GM19372 (cell line): ENCODE measurements at regions not wholly inside any gene's neighbourhood (a gene's known extent, or its start where the extent isn't known, plus 50 kb on each side); places are given as distances from the start of the nearest gene placed in this dataset.
"Not testable (repeated sequence)": the region's sequence is repeated elsewhere in the genome, so short reads cannot be mapped to it uniquely, and the experiment has no call there.

Experiments used
- ATAC-seq: cut with Tn5 transposase; IDR thresholded peaks from one replicate; pipeline ENCODE4 v1.9.1; 2021; ENCODE audit warnings: mild to moderate bottlenecking, low read depth, moderate library complexity; ENCODE audit not compliant: unreplicated experiment

DNA sequence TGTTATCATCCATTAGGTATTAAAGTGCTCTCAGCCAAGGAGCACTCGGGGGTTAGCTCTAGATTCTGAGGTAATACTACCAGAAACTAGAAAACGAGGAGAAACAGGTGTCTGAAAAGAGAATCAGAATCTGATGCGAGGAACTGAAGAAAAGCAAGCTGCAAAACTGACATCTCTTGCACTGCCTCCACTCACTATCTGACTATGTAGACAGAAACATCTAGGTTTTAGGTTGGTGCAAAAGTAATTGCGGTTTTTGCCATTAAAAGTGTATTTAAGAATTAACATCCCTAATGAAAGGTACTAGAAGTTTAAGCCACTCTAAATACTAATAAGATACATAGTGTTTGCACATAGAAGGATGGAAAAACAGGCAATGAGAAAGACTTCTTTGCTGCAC, 334.4 kb downstream of the GOLGA6L6 start:
- ATAC-seq = not testable (repeated sequence)

DNA sequence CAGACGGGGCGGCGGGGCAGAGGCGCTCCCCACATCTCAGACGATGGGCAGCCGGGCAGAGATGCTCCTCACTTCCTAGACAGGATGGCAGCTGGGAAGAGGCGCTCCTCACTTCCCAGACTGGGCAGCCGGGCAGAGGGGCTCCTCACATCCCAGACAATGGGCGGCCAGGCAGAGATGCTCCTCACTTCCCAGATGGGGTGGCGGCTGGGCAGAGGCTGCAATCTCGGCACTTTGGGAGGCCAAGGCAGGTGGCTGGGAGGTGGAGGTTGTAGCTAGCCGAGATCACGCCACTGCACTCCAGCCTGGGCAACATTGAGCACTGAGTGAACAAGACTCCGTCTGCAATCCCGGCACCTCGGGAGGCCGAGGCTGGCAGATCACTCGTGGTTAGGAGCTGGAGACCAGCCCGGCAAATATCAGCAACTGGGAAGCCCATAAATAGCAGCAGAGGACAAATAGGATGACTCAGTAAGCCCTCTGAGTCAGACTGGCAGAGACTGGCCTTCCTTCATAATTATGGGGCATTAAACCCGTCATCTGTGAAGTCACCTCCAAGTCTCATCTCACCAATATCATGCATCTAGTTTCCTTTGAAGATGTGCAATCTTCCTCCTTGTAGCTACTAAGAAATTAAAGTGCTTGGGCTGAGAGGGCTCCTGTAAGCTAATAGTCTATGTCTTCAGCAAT, 337.3 kb downstream of the GOLGA6L6 start:
- not testable (repeated sequence) for ATAC-seq

DNA sequence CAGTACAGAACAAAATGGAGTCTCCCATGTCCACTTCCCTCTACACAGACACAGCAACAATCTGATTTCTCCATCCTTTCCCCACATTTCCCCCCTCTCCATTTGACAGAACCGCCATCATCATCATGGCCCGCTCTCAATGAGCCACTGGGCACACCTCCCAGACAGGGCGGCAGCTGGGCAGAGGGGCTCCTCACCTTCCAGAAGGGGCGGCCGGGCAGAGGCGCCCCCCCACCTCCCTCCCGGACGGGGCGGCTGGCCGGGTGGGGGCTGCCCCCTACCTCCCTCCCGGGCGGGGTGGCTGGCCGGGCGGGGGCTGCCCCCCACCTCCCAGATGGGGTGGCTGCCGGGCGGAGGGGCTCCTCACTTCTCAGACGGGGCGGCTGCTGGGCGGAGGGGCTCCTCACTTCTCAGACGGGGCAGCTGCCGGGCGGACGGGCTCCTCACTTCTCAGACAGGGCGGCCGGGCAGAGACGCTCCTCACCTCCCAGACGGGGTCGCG, 337.9 kb downstream of the GOLGA6L6 start:
- ATAC-seq = not testable (repeated sequence)

GRCh38 chr15:20194591-20195198, 346.9 kb downstream of the GOLGA6L6 start:
- not testable (repeated sequence) for ATAC-seq

- ATAC-seq = peak; percentile 66
Measured at GRCh38 chr15:20192982-20193929, 348.3 kb downstream of the GOLGA6L6 start.

DNA sequence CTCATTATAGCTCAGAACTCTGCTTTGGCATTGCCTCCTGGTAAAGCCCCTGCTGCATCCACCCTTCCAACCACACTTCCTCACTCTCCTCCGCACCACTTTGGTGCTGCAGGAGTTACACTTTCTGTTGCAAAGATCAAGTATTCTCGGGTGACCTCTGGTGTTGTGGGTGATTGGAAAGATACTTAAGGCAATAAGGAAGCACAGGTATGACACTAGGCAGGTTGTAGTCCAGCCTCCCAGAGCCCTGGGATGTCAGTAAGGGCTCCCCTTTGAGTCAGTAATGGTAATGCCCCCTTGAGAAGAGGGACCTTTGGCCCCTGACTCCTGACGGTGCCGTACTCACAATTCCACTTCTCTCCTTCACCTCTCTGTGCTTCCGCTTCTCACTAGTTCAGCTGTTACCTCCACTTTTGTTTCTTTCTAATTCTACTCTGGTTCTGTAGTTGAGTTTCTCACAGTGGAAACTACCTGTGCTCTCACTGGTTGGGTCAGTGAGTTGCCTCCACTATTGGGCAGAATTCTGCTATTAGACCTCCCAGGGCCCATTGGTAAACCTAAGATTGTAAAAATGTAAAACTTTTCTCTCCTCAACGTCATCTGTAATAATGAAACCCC, 350.0 kb downstream of the GOLGA6L6 start:
- ATAC-seq = not testable (repeated sequence)

- ATAC-seq = not testable (repeated sequence)
Measured at GRCh38 chr15:20188611-20189010, 353.0 kb downstream of the GOLGA6L6 start.

GRCh38 chr15:20187370-20188355, 353.9 kb downstream of the GOLGA6L6 start:
- not testable (repeated sequence) for ATAC-seq

GRCh38 chr15:20184879-20185278, 356.7 kb downstream of the GOLGA6L6 start:
- ATAC-seq = not testable (repeated sequence)

GRCh38 chr15:20168221-20168620, 373.4 kb downstream of the GOLGA6L6 start:
- not testable (repeated sequence) for ATAC-seq

- not testable (repeated sequence) for ATAC-seq
Measured at GRCh38 chr15:20153528-20153927, 388.1 kb downstream of the GOLGA6L6 start.

DNA sequence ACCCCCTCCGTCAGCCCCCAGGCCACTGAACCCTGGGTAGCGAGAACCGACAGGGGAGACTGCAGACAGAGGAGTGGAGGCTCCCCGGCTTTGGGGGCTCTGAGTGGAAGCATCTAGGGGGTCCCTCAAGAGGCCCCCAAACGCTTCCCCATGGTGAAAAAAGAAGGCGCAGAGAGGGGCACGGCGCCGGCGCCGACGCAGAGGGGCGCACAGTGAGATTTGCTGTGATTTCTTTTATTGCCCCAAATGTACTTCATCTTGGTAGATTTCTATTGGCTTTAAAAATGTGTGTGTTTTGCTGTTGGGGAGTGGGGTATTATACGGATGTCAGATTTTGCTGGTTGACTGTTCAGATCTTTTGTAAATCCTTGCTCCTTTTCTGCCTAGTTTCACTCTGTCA, 392.9 kb downstream of the GOLGA6L6 start:
- ATAC-seq = not testable (repeated sequence)

- not testable (repeated sequence) for ATAC-seq
Measured at GRCh38 chr15:20148008-20148407, 393.6 kb downstream of the GOLGA6L6 start.

- ATAC-seq = not testable (repeated sequence)
Measured at GRCh38 chr15:20144333-20145036, 397.1 kb downstream of the GOLGA6L6 start.

- not testable (repeated sequence) for ATAC-seq
Measured at GRCh38 chr15:20142906-20143305, 398.7 kb downstream of the GOLGA6L6 start.

DNA sequence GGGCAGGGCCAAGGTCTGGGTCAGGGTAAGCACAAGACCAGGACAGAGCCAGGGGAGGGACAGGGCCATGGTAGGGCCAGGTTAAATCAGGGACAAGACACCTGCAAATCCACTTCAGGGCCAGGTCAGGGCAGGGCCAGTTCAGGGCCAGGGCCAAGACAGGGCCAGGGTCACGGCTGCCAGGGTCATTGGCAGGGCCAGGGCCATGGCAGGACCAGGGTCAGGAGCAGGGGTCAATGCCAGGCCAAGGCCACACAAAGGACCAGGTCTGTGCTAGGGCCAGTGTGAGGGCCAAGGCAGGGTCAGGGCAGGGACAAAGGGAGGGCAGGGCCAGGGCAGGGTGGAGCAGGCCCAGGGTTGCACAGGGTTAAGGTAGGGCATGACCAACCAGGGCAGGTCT, 399.2 kb downstream of the GOLGA6L6 start:
- not testable (repeated sequence) for ATAC-seq

DNA sequence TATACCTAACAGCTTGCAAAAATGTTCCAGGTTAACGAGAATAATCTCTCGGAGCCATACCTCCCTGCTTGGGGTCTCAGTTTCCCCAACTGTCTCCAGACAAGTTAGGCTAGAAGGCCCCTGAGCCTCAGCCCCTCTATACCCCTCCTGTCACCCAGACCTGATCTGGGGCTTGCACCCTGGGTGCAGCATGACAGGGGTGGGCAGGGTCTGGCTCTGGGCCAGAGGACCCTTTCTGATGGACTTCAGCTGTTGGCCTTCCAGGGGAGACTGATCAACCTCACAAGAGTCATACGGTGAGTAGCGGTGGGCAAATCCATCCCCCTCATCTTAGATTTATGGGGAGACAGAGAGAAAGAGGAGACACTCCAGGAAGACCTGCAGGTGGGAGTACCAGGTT, 416.9 kb downstream of the GOLGA6L6 start:
- not testable (repeated sequence) for ATAC-seq

- ATAC-seq = no peak
Measured at GRCh38 chr15:20106026-20106425, 435.6 kb downstream of the GOLGA6L6 start.
